Heart right ventricle (tissue), 16 donors: ENCODE measurements at regions not wholly inside any gene's neighbourhood (a gene's known extent, or its start where the extent isn't known, plus 50 kb on each side); places are given as distances from the start of the nearest gene placed in this dataset.
A peak's percentile ranks its signal among the peaks of the same experiment; 100 is the strongest.

Experiments used
- ATAC-seq, 8 donors: fragments of 200-7000 bp; cut with Tn5 transposase; one replicate each; pipeline ENCODE4 v1.9.1; 2020; ENCODE audit warnings: mild to moderate bottlenecking in 8 of 8, moderate library complexity in 8 of 8, moderate number of reproducible peaks in 1 of 8
- DNase-seq, 2 donors: peaks; one replicate each; pipeline ENCODE4 v3.0.0-alpha.2; 2020
- H3K27ac ChIP-seq, 10 donors: fragments of 200-600 bp; sonication (generic) in 2 of 10; one replicate each; pipeline versions ENCODE4 v1.5.0 to v1.8.0; 2020 to 2022; ENCODE audit warnings: mild to moderate bottlenecking in 3 of 10
- H3K27me3 ChIP-seq, 7 donors: fragments of 200-600 bp; one replicate each; pipeline ENCODE4 v1.8.0; 2021 to 2022; ENCODE audit warnings: mild to moderate bottlenecking in 2 of 7
- H3K36me3 ChIP-seq, 9 donors: fragments of 200-600 bp; sonication (generic) in 1 of 9; one replicate each; pipeline versions ENCODE4 v1.5.0 to v1.8.0; 2020 to 2022; ENCODE audit warnings: mild to moderate bottlenecking in 2 of 9
- H3K4me1 ChIP-seq, 9 donors: fragments of 200-600 bp; sonication (generic) in 1 of 9; one replicate each; pipeline versions ENCODE4 v1.5.0 to v1.8.0; 2020 to 2022; ENCODE audit warnings: mild to moderate bottlenecking in 4 of 9
- H3K4me3 ChIP-seq, 10 donors: fragments of 200-600 bp; sonication (generic) in 2 of 10; one replicate each; pipeline versions ENCODE4 v1.5.0 to v1.8.0; 2020 to 2022; ENCODE audit warnings: mild to moderate bottlenecking in 7 of 10, moderate library complexity in 2 of 10
- H3K9me3 ChIP-seq, 11 donors: fragments of 200-600 bp in 10 of 11; sonication (generic) in 2 of 11; one replicate each; pipeline versions ENCODE4 v1.5.0 to v1.8.0; 2013 to 2022; ENCODE audit warnings: mild to moderate bottlenecking in 2 of 11, control low read depth in 1 of 11, moderate library complexity in 1 of 11
- CTCF ChIP-seq, 9 donors: fragments of 200-600 bp; sonication (generic) in 2 of 9; IDR thresholded peaks; one replicate each; pipeline versions ENCODE4 v1.5.0 to v1.8.0; 2021 to 2022; ENCODE audit warnings: antibody characterized with exemption in 9 of 9, mild to moderate bottlenecking in 5 of 9, moderate library complexity in 1 of 9
- WGBS, 2 donors: extraction: QIAGEN DNeasy Blood & Tissue Kit; methylation state at CpG; one replicate each; pipeline ENCODE4 v1.1.7; 2013; ENCODE audit warnings: inconsistent platforms in 1 of 2; 5-methylcytosine and 5-hydroxymethylcytosine counted together
- intact Hi-C, 10 donors: fragments of 100-400 bp; cut with DNase I; formaldehyde crosslinking; loops; one replicate each; pipeline versions ENCODE4 v1.11.1 to v1.14.2; 2022
- donor health status: Arrhythmogenic right ventricular cardiomyopathy.
- donor health status: ischemic (EF 13 %, LVEDD 7.1; RV severe dilation, severe dysfunction).
- donor health status: healthy with polysubstance abuse.
- donor health status: DM: no; HTN: yes; CAD: no.
- donor health status: DM: no; HTN: no; CAD: no.
- donor health status: ischemic (EF 25% LVEDD 6.9; RV normal size, moderate dysfunction).
- donor health status: ischemic (EF 25% LVEDD 5.7; RV mildly dilated, moderate dysfunction).
- donor health status: healthy.
- donor health status: DM: yes; HTN: yes; CAD: no.
- donor health status: Ischemic cardiomyopathy.
- donor health status: ischemic (EF 35%, LVEDD 5.7; RV mildly dilated, moderate dysfunction).
- donor health status: nonischemic (EF 11% LVEDD 7.7; RV severe dilation, severe dysfunction).
- donor health status: DM: yes; HTN: yes; CAD: no.
- donor health status: PGD.
- donor health status: ischemic (EF 29% LVEDD 5.4; RV normal size, mild dysfunction).
- donor health status: nonischemic (EF 23%, LVEDD 6.1; RV moderate dilation, normal function).

GRCh38 chr2:830419-831224 is 120.0 kb upstream of the SNTG2 start:
- 67% methylated on average over 10 of the region's 10 CpGs for WGBS, 2 donors

GRCh38 chr2:829047-829446 is 121.6 kb upstream of the SNTG2 start:
- DNase-seq, result no peak
- TF ChIP-seq CTCF (IDR thresholded peaks at IDR 0.05), result no peak
- H3K4me1 ChIP-seq, result peaks cover 5 to 38% (median 20%) of the 10 kb centered on the region in 9 donors
- intact Hi-C loops, result no loop called here
- H3K9me3 ChIP-seq, result no peaks in the 10 kb centered on the region
- H3K4me3 ChIP-seq, result no peak overlapping the region
- 80 to 90% methylated on average over 6 of the region's 6 CpGs for WGBS, 2 donors
- no peak overlapping the region for H3K27ac ChIP-seq
- no peaks in the 10 kb centered on the region for H3K36me3 ChIP-seq
- H3K27me3 ChIP-seq, result peaks cover 0 to 12% (median 0%) of the 10 kb centered on the region in 7 donors
- no peak for ATAC-seq

More at GRCh38 chr2:830419-831224, 120.0 kb upstream of the SNTG2 start:
- H3K36me3 ChIP-seq, result no peaks in the 10 kb centered on the region
- no peak for DNase-seq
- peak overlapping the region in 5 of 10 donors; percentile 21 to 36 (median 30) for H3K27ac ChIP-seq
- H3K4me3 ChIP-seq, result no peak overlapping the region
- intact Hi-C loops, result no loop called here
- TF ChIP-seq CTCF (IDR thresholded peaks at IDR 0.05), result no peak
- peaks cover 0 to 14% (median 0%) of the 10 kb centered on the region in 7 donors for H3K27me3 ChIP-seq
- H3K4me1 ChIP-seq, result peaks cover 5 to 38% (median 20%) of the 10 kb centered on the region in 9 donors
- ATAC-seq, result no peak
- no peaks in the 10 kb centered on the region for H3K9me3 ChIP-seq

- 68 to 74% methylated on average over 8 of the region's 8 CpGs for WGBS, 2 donors
- Histone ChIP-seq H3K27ac (no peak overlapping the region), H3K27me3 (peaks cover 0 to 12% (median 0%) of the 10 kb centered on the region in 7 donors), H3K4me3 (no peak overlapping the region), H3K36me3 (no peaks in the 10 kb centered on the region), H3K4me1 (peaks cover 0 to 14% (median 3%) of the 10 kb centered on the region in 9 donors), H3K9me3 (no peaks in the 10 kb centered on the region)
- no peak for TF ChIP-seq CTCF (IDR thresholded peaks at IDR 0.05)
- DNase-seq (no peak), ATAC-seq (no peak)
- intact Hi-C loops, result no loop called here
Observed at GRCh38 chr2:824954-825353, 125.7 kb upstream of the SNTG2 start.

GRCh38 chr2:824524-824923 is 126.1 kb upstream of the SNTG2 start:
- 93% methylated on average over 10 of the region's 10 CpGs for WGBS, 2 donors
- intact Hi-C loops, result no loop called here
- H3K9me3 ChIP-seq, result no peaks in the 10 kb centered on the region

More at GRCh38 chr2:824524-824923, 126.1 kb upstream of the SNTG2 start:
- DNase-seq (no peak), ATAC-seq (no peak)
- H3K27me3 ChIP-seq, result peaks cover 0 to 12% (median 0%) of the 10 kb centered on the region in 7 donors
- H3K4me3 ChIP-seq, result no peak overlapping the region
- H3K27ac ChIP-seq, result no peak overlapping the region
- no peak for TF ChIP-seq CTCF (IDR thresholded peaks at IDR 0.05)
- H3K36me3 ChIP-seq, result no peaks in the 10 kb centered on the region
- H3K4me1 ChIP-seq, result peaks cover 0 to 10% (median 0%) of the 10 kb centered on the region in 9 donors
